ENCODE measurements at regions not wholly inside any gene's neighbourhood (a gene's known extent, or its start where the extent isn't known, plus 50 kb on each side); places are given as distances from the start of the nearest gene placed in this dataset.

DNA sequence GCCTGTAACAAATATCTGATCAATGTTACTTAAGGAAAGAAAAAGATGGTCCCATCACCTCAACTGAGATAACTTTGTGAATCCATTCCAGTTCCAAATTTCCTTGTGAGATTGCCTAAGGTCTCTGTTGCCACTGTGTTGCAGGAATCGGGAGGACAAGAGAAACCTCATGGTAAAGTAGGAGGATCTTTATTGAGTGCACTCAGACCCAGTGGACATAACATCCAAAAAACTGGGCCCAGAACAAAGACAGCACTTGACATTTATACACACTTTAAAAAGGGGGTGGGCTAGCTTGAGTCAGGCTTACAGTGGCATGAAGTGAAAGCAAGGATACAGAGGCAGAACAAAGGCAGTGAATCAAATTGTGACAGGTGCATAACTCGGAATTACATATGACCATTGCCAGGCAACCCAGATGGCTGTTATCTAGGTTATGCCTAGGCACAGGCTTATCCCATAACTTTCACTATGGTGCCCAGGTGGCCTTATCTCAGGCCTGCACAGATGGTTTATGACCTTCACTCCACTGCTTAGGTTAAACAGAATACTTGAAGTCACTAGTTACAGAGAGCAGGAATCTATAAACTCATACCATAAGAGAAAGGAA lies 459.4 kb upstream of the PCDH20 start:
- H3K4me3 ChIP-seq: no peak overlapping the region
- 83 to 90% methylated on average over 2 of the region's 2 CpGs for WGBS, 2 donors
- TF ChIP-seq EP300 (IDR thresholded peaks at IDR 0.05): no peak
- DNase-seq (ENCODE audit: low spot score in 2 of 2): no peak
- peaks cover 0 to 26% (median 0%) of the 10 kb centered on the region in 4 donors for H3K9me3 ChIP-seq
- no peaks in the 10 kb centered on the region for H3K27me3 ChIP-seq
- H3K27ac ChIP-seq: no peak overlapping the region
- no peaks in the 10 kb centered on the region for H3K36me3 ChIP-seq
- H3K4me1 ChIP-seq: no peaks in the 10 kb centered on the region

DNA sequence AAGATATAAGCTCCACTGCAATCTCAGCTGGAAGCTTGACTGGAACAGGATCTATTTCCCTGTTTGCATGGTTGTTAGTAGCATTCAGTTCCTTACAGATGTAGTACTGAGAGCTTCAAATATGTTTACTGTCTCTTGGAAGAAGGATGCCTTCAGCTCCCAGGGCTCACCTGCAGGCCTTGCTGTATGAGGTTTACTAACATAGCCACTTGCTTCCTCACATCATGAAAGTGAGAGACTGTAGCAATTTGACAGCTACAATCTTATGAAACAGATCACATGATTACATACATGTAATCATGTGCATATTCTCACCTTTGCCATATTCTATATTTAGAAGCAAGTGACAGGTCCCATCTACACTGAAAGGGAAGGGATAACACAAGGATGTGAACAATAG lies 458.1 kb upstream of the PCDH20 start:
- Histone ChIP-seq H3K27ac (no peak overlapping the region), H3K4me1 (no peaks in the 10 kb centered on the region), H3K4me3 (no peak overlapping the region), H3K27me3 (no peaks in the 10 kb centered on the region), H3K36me3 (no peaks in the 10 kb centered on the region), H3K9me3 (peaks cover 0 to 22% (median 0%) of the 10 kb centered on the region in 4 donors)
- no peak for DNase-seq (ENCODE audit: low spot score in 2 of 2)
- TF ChIP-seq POLR2A (IDR thresholded peaks at IDR 0.05): no peak
- TF ChIP-seq, protein P1, sequence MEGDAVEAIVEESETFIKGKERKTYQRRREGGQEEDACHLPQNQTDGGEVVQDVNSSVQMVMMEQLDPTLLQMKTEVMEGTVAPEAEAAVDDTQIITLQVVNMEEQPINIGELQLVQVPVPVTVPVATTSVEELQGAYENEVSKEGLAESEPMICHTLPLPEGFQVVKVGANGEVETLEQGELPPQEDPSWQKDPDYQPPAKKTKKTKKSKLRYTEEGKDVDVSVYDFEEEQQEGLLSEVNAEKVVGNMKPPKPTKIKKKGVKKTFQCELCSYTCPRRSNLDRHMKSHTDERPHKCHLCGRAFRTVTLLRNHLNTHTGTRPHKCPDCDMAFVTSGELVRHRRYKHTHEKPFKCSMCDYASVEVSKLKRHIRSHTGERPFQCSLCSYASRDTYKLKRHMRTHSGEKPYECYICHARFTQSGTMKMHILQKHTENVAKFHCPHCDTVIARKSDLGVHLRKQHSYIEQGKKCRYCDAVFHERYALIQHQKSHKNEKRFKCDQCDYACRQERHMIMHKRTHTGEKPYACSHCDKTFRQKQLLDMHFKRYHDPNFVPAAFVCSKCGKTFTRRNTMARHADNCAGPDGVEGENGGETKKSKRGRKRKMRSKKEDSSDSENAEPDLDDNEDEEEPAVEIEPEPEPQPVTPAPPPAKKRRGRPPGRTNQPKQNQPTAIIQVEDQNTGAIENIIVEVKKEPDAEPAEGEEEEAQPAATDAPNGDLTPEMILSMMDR (IDR thresholded peaks at IDR 0.05): no peak
- no peak for TF ChIP-seq EP300 (IDR thresholded peaks at IDR 0.05)

DNA sequence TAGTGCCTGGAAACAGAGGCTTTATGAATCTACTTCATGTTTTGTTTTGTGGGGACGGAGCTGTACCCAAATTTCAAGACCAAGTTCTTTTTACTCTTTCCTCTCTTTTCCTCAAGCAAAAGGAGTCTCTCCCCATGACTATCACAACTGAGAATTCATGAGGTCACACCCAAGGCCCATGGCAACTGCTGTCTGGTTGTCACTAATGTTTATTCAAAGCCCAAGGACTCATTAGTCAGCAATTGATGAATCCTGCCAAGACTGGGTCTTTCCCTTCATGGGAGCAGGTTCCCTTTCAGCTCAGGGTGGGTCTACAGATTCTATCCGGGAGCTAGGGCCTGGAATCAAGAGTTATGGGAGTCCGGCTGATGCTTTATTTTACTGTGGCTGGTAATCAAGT lies 441.5 kb upstream of the PCDH20 start:
- WGBS, 2 donors: 80 to 93% methylated on average over 3 of the region's 3 CpGs
- Histone ChIP-seq H3K4me1 (no peaks in the 10 kb centered on the region), H3K4me3 (no peak overlapping the region), H3K27ac (no peak overlapping the region), H3K9me3 (no peaks in the 10 kb centered on the region), H3K27me3 (no peaks in the 10 kb centered on the region), H3K36me3 (no peaks in the 10 kb centered on the region)
- no peak for DNase-seq (ENCODE audit: low spot score in 2 of 2)
- TF ChIP-seq POLR2A (IDR thresholded peaks at IDR 0.05): no peak
- TF ChIP-seq, protein P1 (IDR thresholded peaks at IDR 0.05): no peak
- no peak for TF ChIP-seq EP300 (IDR thresholded peaks at IDR 0.05)

DNA sequence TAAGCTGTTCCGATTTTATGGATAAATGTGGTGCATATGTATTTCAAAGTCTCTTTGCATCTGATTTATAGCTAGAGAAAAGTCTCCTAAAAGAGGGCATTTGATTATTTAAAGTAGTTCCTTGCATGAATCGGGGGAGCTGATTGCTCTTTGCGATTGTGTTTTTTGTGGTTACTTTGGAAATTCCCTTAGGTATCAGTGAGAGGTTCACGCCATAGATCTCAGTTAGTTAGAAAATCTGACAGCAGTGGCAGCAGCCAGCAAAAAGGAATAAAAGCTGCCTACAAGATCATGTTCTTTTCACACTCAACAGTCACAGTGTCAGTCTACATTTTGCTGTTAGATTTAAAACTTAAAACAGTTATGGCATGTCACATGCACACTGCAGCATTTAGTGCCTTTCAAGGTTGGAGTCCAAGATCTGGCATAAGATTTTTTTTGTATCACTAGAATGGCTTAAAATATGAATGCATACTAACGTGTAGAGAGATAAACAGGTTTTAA lies 436.5 kb upstream of the PCDH20 start:
- no peaks in the 10 kb centered on the region for H3K9me3 ChIP-seq
- H3K36me3 ChIP-seq: no peaks in the 10 kb centered on the region
- H3K27ac ChIP-seq: no peak overlapping the region
- no peak for DNase-seq (ENCODE audit: low spot score in 2 of 2)
- TF ChIP-seq, protein P1 (IDR thresholded peaks at IDR 0.05): no peak
- no peak for TF ChIP-seq EP300 (IDR thresholded peaks at IDR 0.05)
- TF ChIP-seq POLR2A (IDR thresholded peaks at IDR 0.05): no peak
- no peaks in the 10 kb centered on the region for H3K27me3 ChIP-seq
- no peak overlapping the region for H3K4me3 ChIP-seq
- no peaks in the 10 kb centered on the region for H3K4me1 ChIP-seq
- WGBS, 2 donors: 75% methylated on average over 5 of the region's 5 CpGs

DNA sequence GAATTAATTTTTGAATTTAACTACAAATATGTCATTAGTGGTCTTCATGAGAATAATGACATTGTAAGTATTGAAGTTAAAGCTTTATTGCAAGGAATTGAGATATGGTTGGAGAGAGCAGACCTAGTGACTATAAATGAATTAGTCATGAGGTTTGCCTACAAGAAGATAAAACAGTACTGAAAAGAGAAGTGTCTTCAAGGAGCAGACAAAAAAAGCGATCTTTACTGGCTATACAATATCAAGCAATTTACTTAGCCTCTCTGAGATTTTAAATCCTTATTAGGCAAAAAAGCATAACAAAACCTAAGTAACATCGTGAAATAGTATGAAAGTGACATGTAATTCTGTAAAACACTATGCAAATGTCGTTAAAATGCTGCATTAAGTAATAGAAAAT lies 435.1 kb upstream of the PCDH20 start:
- no peak for DNase-seq (ENCODE audit: low spot score in 2 of 2)
- TF ChIP-seq, protein P1 (IDR thresholded peaks at IDR 0.05): no peak
- no peak for TF ChIP-seq EP300 (IDR thresholded peaks at IDR 0.05)
- no peak for TF ChIP-seq POLR2A (IDR thresholded peaks at IDR 0.05)
- H3K27ac ChIP-seq: no peak overlapping the region
- no peak overlapping the region for H3K4me3 ChIP-seq
- no peaks in the 10 kb centered on the region for H3K27me3 ChIP-seq
- no peaks in the 10 kb centered on the region for H3K9me3 ChIP-seq
- H3K36me3 ChIP-seq: no peaks in the 10 kb centered on the region
- H3K4me1 ChIP-seq: no peaks in the 10 kb centered on the region
- WGBS, 2 donors: 86 to 87% methylated on average over 3 of the region's 3 CpGs

DNA sequence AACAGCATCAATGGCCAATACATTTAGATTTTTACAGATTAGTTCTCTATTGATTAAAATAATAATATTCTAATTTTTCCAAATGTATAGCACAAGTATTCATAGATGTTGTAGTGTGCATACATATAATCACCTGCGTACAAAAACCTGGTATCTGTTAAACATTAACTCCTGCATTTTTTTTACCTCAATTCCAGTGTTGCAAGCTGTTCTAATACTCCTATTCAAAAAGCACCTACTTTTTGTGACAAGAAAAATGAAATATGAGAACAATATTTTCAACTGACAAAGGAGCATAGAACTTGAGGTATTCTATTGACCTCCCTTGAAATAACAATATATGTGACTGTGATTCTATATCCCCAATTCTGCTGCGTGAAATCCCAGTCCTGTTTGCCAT lies 422.9 kb upstream of the PCDH20 start:
- no peak overlapping the region for H3K27ac ChIP-seq
- 85 to 90% methylated on average over 2 of the region's 2 CpGs for WGBS, 2 donors
- DNase-seq (ENCODE audit: low spot score in 2 of 2): no peak

More for the DNA sequence above, 422.9 kb upstream of the PCDH20 start:
- H3K4me1 ChIP-seq: no peaks in the 10 kb centered on the region
- H3K4me3 ChIP-seq: no peak overlapping the region
- H3K36me3 ChIP-seq: no peaks in the 10 kb centered on the region
- H3K9me3 ChIP-seq: no peaks in the 10 kb centered on the region
- no peaks in the 10 kb centered on the region for H3K27me3 ChIP-seq
- TF ChIP-seq EP300 (IDR thresholded peaks at IDR 0.05) (no peak), POLR2A (IDR thresholded peaks at IDR 0.05) (no peak)
- TF ChIP-seq, protein P1 (IDR thresholded peaks at IDR 0.05): no peak
